Uterus (tissue), 2 donors: ENCODE measurements at regions not wholly inside any gene's neighbourhood (a gene's known extent, or its start where the extent isn't known, plus 50 kb on each side); places are given as distances from the start of the nearest gene placed in this dataset.

Experiments
- CTCF ChIP-seq, 4 experiments: fragments of 200-600 bp in 2 of 4; fragments of 450-650 bp in 2 of 4; sonication (generic) in 2 of 4; IDR thresholded peaks; one replicate each; pipeline ENCODE4 v1.5.1; 2016 to 2019; ENCODE audit warnings: antibody characterized with exemption in 4 of 4, mild to moderate bottlenecking in 2 of 4, moderate library complexity in 1 of 4
- POLR2A ChIP-seq, 2 donors: fragments of 450-650 bp; IDR thresholded peaks; one replicate each; pipeline ENCODE4 v1.6.1; 2016; ENCODE audit warnings: antibody characterized with exemption in 2 of 2, mild to moderate bottlenecking in 1 of 2, moderate library complexity in 1 of 2

GRCh38 chr9:80649001-80649420 lies 1040.3 kb downstream of the TLE1 start:
- TF ChIP-seq CTCF (IDR thresholded peaks at IDR 0.05), result no peak
- TF ChIP-seq POLR2A (IDR thresholded peaks at IDR 0.05), result no peak
